DMS 273 (cell line): ENCODE measurements at regions not wholly inside any gene's neighbourhood (a gene's known extent, or its start where the extent isn't known, plus 50 kb on each side); places are given as distances from the start of the nearest gene placed in this dataset.

Experiments
- DNase-seq: peaks from one replicate; lab custom pipeline; 2025; ENCODE audit not compliant: unreplicated experiment; lab: John Stamatoyannopoulos, UW

DNA sequence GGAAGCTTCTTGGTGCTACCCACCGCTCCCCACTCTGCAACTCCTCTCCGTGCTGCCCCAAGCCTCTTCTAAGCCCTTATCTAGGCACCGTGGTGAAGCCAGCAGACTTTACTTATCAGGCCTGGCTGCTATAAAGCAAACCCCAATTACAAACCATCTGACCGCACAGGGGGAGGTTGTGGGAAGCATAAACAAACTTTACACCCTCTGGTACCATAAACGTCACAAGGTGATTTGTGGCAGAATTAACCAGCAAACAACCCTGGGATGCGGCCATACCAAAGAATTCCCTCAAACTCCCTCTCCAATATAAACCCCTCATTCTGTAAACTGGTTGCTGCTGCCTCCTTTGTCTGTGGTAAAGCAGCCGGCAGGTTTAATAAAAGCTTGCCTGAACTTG, 55.2 kb downstream of the MAGEC2 start:
- DNase-seq, result no peak

DNA sequence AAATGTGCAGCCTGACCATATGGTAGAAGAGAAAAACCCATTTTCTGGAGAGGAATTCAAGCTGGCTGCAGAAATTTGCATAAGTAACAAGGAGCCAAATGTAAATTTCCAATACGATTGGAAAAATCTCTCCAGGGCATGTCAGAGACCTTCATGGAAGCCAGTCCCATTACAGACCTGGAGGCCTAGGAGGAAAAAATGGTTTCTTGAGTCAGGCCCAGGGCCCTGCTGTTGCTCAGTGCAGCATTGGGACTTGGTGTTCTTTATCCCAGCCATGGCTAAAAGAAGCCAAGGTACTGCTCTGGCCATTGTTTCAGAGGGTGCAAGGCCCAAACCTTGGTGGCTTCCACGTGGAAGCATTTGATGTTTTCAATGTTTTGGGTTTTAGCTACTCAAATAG, 70.6 kb downstream of the MAGEC2 start:
- no peak for DNase-seq

DNA sequence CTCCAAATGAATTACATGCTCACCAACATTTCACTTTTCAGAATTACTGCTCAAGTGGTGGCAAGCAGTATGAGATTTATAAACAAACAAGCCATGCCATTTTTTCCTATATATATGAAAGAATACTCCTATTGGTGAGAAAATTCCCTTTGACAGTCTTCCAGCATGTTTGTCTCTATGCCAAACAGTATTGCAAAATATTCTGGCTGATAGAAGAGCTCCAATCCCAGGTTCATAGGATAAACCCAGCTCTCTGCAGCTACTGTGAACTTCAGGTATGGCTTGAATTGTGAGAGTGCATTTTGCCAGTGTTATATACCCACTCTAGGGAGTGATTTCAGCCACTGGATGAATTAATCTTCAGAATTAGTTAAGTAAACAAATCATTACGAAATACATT, 108.8 kb downstream of the MAGEC2 start:
- DNase-seq, result no peak

DNA sequence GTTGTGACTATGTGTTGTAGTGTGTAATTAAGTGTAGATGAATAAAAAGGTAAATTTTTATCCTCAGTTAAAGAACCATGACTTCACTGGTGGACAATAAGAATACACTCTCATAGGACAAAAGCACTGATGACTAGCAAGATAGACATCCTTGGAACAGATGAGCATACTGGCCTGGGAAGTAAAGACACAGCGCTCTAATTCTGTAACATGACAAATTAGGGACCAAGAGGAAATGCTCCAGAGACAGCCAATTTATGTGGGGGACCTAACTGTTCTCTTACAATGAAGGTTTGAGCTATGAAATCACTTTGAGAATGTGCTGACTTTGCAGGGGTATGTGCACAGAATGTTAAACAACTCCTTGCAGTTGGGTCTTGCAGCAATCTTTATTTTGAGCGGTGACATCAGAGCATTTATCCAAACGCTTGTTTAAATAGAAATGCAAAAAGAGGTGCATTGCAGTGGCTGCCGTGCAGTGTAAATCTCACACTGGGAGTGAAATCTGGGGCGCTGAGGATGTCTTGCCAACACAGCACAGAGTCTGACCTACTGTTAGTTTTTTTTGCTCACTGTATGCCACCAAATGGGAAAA, 109.3 kb downstream of the MAGEC2 start:
- no peak for DNase-seq

DNA sequence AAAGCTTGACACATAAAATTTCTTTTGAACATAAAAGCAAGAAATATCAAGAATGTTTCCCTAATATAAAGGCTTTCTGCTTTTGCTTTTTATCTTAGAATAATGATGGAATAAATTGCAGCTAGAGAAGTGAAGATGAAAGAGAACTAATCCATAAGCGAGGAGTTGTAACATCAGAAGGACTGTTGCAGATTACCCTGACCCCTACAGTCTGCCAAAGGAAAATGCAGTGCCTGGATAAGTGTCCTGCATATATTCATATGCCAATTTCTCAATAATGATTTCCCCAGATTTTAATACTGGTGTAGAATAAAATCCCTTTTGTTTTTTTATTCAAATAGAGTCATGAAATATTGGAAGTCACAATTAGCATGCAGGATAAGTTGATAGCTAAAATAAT, 115.9 kb downstream of the MAGEC2 start:
- peak; percentile 44 for DNase-seq

DNA sequence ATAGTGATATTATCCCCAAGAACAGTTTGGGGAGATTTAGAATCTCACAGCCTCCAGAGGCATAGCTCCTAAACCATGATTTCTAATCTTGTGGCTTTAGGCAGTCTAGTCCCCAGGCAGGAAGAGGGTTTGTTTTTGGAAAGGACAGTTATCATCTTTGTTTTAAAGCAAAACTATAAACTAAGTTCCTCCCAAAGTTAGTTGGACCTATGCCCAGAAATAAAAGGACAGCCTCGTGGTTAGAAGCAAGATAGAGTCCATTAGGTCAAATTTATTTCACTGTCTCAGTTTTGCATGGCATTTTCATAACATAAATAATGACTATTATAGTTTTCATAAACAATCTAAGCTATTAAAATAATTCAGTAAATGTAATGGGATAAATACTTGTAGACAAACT, 120.5 kb downstream of the MAGEC2 start:
- DNase-seq, result no peak

DNA sequence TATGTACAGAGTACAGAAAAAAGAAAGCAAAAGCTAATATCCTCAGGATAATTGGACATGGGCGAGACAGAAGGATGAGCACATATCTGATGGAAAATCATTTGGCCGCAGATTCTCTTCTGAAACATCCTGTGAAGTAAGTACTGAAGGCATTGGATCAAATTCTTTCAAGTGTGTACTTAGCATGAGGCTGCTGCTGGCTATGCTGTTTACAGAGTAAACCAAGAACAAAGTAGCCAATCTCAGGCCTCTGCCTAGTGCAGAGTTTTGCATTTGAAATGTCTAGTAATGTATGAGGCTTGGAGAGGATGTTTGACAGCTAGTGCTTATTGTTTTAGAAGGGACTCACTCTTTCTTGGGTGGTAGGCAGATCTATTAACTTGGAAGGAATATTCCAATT, 128.5 kb downstream of the MAGEC2 start:
- no peak for DNase-seq

DNA sequence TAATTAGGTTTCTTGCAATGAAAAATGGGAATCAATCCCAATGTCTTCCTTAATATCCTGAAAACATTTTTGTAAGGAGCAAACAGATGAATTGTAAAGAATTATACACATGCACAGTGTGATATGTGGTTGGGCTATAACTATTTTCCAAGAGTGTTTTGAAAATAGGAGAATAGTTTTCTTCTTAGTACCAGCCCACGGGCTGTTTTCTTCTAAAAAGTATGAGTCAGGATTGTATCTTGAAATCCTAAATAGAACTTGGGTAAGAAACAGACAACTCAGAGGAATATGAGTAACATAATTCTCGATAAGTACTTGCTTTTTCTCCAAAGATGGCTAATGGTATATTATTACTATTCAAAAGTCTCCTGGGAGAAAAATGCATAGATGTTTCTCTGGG, 136.7 kb downstream of the MAGEC2 start:
- no peak for DNase-seq

DNA sequence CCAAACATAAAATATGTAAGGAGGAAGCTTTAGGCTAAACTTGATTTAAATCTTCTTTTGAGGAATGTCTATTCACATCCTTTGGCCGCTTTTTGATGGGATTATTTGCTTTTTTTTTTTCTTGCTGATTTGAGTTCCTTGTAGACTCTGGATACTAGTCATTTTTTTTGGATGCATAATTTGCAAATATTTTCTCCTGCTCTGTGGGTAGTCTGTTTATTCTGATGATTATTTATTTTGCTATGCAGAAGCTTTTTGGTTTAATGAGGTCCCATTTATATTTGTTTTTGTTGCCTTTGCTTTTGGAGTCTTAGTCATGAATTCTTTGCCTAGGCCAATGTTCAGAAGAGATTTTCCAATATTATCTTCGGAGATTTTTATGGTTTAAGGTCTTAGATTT, 144.9 kb downstream of the MAGEC2 start:
- DNase-seq, result no peak

DNA sequence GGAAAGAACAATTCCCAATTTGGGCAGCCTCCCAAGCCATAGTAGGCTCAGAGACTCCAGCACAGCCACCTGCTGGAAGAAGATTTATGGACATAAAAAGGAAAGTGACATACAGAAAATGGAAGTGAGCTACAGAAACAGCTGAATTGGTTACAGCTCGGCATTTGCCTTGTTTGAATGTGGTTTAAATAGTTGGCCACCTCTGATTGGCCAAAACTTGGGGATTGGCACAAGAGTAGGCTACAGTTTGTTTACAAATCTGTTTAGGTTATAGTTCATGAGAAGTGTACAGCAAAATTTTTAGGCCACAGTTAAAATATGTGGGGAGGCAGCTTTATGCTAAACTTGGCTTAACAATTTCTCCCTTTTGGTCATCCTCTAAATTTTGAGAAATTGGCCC, 150.4 kb downstream of the MAGEC1 start:
- DNase-seq, result no peak

DNA sequence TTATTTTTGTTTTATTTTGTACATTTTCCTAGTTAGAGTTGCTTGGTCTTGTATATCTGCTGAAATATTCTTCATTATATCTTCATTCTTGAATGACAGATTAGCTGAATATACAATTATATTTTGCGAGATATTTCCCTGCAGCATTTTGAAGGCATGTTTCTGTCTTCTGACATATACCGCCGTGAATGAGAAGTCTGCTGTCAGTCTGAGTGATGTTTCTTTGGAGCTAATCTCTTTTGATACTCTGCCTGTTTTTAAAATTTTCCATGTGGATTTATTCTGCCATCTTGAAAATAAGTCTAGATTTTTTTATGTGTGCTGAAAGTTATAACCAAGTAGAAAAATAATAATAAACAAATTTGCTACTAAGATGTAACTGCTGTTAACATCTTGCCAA, 148.5 kb downstream of the MAGEC1 start:
- DNase-seq, result no peak

DNA sequence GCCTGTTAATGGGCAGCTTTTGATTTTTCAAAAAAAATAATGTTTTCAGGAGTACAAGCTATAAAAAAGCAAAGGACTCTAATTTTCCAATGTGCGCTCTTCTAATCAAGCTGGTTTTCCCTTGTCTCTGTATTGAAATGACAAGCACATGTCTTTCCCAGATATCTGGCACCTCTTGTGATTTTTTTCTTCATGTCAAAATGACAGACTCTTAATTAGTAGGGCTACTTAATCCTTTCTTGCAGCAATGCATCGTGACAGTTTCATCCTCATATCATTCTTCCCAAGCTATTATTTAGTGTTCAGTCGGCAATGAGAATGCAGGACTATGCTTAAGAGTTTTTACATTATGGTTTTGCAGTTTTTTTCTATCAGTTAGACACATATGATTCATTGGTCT, 139.5 kb downstream of the MAGEC1 start:
- DNase-seq, result no peak

DNA sequence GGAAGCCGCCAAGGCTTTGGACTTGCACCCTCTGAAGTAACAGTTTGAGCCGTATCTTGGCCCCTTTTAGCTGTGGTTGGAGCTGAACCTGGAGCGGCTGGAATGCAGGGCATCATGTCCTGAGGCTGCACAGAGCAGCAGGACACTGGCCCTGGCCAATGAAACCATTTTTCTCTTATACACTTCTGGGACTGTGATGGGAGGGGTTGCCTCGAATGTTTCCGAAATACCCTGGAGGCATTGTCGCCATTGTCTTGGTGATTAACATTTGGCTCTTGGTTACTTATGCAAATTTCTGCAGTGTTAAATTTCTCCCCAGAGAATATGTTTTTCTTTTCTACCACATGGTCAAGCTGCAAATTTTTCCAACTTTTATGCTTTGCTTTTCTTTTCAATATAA, 137.2 kb downstream of the MAGEC1 start:
- DNase-seq, result no peak

DNA sequence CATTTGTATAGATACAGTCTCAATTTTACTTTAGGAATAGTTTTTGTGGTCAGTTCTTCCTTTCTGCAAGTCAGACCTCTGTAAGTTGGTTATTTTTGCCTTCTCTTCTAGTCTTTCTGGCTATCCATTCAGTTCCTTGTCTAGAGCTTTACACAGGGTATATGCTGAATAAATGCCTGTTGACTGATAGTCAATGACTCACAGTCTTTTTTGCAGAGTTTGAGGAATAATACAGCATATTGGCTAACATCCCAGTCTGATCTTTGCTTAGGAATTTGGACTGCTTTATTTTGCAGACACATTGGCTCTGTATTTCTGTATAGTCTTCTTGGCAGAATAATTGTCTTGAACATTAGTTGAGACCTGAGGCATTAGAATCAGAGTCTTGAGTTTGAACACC, 132.4 kb downstream of the MAGEC1 start:
- no peak for DNase-seq

DNA sequence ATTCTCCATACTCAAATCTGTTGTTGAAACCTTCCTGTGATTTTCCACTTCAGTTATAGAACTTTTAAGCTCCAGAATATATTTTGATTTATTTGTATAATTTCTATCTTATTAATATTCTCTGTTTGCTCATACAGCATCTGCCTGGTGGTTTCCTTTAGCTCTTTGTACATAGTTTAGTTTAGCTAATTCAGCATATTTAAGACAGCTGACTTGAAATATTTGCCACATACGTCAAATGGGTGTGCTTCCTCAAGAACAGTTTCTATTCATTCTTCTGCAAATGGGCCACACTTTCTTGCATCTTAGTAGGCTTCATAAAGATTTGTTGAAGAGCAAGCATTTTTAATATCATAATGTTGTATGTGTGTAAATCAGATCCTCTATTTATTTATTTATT, 101.8 kb downstream of the MAGEC1 start:
- no peak for DNase-seq

DNA sequence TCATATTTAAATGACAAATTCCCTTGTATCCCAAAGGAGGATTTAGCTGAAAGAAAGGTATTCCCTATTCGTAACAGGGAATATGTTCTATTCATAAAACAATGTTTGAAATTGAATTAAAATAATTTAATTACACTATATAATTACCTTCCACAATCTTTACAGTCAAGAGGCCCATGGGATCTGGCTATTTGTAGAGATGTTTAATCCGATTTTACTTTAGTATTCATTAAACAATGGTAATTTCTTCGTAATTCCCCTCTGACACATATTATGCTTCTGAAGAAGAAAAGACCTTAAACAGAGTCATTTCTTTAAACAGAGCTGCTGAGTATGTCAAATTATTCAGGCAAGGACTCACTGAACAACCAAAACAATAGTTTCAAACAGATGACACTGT, 98.8 kb downstream of the MAGEC1 start:
- DNase-seq, result no peak

DNA sequence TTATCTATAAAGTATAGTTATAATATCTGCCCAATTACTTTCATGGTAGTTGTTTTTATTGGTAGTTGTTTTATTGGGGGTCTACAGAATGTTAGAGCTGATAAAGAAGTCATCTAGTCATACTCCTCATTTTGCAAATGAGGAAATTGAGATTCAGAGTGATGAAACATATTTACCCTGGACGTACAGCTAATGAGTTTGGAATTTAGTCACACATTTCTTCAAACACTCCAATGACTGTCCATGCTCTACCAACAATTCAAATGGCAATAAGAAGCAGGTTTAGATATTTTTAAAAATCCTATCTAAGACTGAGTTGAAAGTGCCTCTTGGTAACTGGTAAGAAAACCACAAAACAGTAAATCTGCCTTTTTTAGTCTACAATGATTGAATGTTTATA, 98.2 kb downstream of the MAGEC1 start:
- no peak for DNase-seq

DNA sequence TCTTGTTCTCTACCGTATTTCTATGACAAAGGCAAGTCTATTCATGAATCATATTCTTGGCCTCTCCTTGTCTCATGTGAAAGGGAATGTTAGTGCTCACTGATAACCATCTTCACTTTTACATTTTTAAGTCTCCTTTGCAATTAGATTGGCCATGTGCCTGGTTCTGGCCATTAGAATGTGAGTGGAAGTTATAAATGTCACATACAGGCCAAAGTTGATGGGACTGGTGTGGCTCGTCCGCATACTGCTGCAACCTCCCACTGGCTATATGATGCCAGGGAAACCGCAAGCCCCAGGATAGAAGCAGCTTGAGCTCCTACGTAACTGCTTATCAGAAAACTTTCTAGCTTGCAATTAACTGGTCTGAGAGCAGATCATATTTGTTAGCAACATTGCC, 86.1 kb downstream of the MAGEC1 start:
- DNase-seq, result no peak

DNA sequence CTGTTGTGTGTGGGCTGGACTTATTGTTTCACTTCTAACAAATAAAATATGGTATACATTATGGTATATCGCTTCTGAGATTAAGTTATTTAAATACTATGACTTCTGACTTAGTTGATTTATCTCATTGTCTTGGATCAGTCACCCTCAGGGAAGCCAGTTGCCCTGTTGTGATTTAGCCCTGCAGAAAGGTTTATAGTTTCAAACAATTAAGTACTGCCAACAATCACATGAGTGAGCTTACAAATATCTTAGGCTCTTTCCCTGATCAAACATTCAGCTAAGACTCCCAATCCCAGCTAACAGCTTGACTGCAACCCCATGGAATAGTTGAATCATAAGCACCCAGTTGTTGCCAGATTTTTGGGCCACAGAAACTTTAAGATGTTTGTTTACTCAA, 85.4 kb downstream of the MAGEC1 start:
- no peak for DNase-seq

DNA sequence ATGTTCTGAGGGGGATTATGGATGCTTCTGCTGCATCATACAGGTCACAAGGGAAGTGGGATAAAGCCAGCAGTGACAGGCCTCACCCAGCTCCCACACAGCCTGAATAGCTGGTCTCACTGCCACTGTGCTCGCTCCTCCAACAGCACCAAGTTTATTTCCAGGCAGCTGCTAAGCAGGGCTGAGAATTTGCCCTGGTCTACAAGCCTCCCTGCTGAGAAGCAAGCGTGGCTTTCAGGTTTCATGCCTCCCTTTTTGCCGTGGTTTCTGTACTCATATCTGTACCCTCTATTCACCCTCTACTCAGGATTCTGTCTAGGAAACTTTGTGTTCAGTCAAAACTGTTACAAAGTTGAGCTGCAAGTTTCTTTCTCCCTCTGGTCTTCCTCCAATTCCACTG, 78.6 kb downstream of the MAGEC1 start:
- DNase-seq, result no peak

DNA sequence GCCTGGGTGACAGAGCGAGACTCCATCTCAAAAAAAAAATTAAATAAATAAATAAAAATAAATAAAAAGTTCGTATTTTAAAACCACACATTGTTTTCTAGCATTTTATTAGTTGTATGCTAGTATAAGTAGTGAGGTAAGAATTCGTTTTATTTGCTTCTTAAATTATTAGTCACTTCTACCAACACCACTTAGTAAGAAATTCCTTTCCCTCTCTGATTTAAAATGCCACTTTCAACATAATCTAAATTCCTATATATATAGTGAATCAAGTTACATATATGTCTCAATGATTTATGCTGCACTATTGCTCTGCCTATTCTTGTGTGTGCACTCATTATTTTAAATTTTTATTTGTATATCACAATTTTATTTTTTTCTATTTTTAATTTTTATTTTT, 72.1 kb downstream of the MAGEC1 start:
- no peak for DNase-seq

DNA sequence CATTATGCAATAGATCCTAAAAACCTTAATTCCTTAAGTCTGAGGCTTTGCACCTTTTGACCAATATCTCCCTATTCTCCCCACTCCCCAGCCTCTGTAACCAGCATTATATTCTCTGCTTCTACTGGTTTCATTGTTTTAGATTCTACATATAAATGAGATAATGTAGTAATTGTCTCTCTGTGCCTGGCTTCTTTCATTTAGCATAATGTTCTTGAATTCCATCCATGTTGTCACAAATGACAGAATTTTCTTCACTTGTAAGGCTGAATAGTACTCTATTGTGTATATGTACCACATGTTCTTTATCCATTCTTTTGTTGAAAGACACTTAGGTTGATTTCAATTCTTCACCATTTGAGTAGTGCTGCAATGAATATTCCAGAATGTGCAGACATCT, 66.0 kb downstream of the MAGEC1 start:
- DNase-seq, result no peak

DNA sequence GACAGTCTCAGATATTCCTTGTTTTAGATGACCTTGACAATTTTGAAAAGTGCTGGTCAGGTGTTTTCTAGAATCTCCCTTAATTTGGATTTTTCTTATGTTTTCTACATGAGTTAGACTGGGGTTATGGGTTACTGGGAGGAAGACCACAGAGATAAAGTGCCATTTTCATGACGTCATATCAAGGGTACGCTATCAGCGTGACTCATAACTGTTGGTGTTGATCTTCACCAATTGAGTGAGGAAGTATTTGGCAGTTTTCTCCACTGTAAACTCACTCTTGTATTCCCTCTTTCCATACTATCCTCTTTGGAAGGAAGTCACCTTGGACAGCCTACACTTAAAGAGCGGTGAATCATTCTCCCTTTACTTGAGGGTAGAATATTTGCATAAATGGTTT, 56.9 kb downstream of the MAGEC1 start:
- DNase-seq, result no peak
